ENCODE measurements at regions not wholly inside any gene's neighbourhood (a gene's known extent, or its start where the extent isn't known, plus 50 kb on each side); places are given as distances from the start of the nearest gene placed in this dataset.

DNA sequence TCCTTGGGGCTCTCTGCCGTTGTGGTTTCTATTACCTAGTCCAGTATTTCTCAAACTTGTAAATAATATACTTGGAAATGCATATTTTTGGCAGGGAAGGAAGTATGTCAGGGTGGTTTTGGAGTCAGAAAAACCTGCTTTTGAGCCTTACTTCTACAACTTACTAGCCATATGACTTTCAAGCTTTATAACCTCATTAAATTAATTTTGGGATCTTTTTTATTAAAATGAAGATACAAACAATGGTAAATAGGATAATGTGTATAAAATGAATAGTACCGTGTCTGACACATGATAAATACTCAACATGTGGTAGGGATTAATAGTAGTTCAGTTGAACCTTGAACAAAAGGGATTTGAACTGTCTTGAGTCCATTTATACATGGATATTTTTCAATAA, 406.3 kb downstream of the ATP23 start:
- no peak overlapping the region for H3K4me3 ChIP-seq (ENCODE audit: low read depth, low read length)
- no peak for DNase-seq (ENCODE audit: low read depth)
- TF ChIP-seq, protein P1, sequence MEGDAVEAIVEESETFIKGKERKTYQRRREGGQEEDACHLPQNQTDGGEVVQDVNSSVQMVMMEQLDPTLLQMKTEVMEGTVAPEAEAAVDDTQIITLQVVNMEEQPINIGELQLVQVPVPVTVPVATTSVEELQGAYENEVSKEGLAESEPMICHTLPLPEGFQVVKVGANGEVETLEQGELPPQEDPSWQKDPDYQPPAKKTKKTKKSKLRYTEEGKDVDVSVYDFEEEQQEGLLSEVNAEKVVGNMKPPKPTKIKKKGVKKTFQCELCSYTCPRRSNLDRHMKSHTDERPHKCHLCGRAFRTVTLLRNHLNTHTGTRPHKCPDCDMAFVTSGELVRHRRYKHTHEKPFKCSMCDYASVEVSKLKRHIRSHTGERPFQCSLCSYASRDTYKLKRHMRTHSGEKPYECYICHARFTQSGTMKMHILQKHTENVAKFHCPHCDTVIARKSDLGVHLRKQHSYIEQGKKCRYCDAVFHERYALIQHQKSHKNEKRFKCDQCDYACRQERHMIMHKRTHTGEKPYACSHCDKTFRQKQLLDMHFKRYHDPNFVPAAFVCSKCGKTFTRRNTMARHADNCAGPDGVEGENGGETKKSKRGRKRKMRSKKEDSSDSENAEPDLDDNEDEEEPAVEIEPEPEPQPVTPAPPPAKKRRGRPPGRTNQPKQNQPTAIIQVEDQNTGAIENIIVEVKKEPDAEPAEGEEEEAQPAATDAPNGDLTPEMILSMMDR (IDR thresholded peaks at IDR 0.05; ENCODE audit: control insufficient read depth, extremely low read depth, insufficient read depth) = no peak

DNA sequence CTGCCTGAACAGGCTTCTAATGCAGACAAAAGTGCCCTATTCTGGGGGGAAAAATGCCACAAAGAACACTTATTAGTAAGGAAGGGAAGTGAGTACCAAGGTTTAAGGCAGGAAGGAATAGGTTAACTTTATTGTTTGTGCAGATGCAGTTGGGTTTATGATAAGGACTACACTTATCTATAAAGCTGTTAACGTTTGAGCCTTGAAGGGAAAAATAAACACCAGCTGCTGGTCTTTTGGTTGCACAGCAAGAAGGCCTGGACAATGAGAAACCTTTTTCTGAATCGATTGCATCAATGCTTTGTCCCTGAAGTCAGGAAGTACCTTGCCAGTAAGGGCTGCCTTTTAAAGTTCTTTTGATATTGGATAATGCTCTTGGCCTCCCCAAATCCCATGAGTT, 407.8 kb downstream of the ATP23 start:
- DNase-seq (ENCODE audit: low read depth) = no peak
- no peak overlapping the region for H3K4me3 ChIP-seq (ENCODE audit: low read depth, low read length)
- TF ChIP-seq, protein P1 (IDR thresholded peaks at IDR 0.05; ENCODE audit: control insufficient read depth, extremely low read depth, insufficient read depth) = no peak

DNA sequence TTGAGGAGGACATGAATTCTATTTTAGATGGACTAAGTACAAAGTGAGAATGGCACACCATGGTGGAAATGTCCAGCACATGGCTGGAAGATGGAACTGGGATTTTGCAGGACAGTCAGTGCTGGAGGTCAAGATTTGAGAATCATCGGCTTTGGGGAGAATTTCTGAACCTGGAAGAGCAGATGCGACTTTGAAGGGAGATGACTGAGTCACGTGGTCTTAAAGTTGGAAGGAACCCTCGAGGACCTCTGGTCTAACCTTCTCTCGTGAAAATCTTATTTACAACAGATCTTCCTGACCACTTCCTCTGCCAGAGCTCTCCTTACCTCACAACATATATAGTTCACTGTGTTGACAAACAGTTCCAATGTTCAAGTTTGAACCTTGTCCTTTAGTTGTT, 415.4 kb downstream of the ATP23 start:
- no peak overlapping the region for H3K4me3 ChIP-seq (ENCODE audit: low read depth, low read length)
- DNase-seq (ENCODE audit: low read depth) = no peak
- TF ChIP-seq, protein P1 (IDR thresholded peaks at IDR 0.05; ENCODE audit: control insufficient read depth, extremely low read depth, insufficient read depth) = no peak

DNA sequence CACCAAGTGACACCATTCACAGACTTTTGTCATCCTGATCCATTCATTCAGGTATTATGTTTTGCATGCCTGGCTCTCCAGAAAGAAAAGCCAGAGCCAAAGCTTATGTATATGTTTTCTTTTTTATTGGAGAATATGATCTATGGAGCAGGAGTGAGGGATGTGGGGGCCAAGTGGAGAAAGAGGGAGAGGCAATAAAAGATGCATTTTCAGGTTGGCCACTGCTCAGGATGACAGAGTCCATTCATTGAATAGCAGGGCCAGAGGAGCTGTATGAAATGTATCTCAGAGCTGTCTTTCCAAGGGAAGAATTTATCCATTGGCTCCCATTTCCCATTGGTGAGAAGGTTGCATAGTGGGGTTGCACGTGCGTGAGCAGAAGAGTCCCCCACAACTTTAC, 416.1 kb downstream of the ATP23 start:
- DNase-seq (ENCODE audit: low read depth) = no peak
- H3K4me3 ChIP-seq (ENCODE audit: low read depth, low read length) = no peak overlapping the region
- TF ChIP-seq, protein P1 (IDR thresholded peaks at IDR 0.05; ENCODE audit: control insufficient read depth, extremely low read depth, insufficient read depth) = no peak

DNA sequence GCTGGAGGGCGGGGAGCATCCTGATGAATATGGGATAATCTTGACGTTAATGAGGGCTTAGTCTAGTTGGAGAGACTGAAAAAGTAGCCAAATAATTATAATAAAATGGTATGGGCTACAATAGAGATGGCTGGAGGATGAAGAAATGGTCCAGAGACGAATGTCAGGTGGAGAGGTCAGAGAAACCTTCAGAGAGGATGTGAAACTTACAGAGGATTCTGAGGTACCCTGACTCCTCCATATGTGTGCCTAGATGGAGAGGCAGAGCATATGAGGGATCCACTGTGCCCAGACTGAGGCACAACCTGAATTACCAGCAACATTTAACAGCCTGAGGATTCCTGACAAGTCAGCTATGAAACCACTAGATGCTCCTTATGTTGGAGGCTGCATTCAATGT, 417.0 kb downstream of the ATP23 start:
- no peak for DNase-seq (ENCODE audit: low read depth)
- no peak overlapping the region for H3K4me3 ChIP-seq (ENCODE audit: low read depth, low read length)
- TF ChIP-seq, protein P1 (IDR thresholded peaks at IDR 0.05; ENCODE audit: control insufficient read depth, extremely low read depth, insufficient read depth) = no peak

DNA sequence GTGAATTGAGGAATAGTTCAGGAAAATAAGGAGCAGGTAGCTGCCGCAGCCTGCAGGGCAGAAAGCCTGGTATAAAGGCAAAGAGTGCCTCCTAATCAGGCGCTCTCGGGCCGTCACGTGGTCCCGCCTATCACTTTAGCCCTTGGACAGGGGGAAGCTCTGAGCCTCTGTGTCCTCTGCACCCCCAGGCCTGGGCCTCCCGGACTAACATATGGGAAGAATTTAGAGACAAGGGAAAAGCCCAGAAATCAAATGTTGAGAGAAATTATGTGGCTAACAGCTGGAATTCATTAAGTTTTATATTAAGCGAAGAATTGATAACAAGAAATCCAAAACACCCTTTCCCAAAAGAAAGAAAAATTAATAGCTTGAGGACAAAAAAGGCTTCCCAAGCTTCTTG, 417.7 kb downstream of the ATP23 start:
- DNase-seq (ENCODE audit: low read depth) = no peak
- H3K4me3 ChIP-seq (ENCODE audit: low read depth, low read length) = no peak overlapping the region
- TF ChIP-seq, protein P1 (IDR thresholded peaks at IDR 0.05; ENCODE audit: control insufficient read depth, extremely low read depth, insufficient read depth) = no peak

DNA sequence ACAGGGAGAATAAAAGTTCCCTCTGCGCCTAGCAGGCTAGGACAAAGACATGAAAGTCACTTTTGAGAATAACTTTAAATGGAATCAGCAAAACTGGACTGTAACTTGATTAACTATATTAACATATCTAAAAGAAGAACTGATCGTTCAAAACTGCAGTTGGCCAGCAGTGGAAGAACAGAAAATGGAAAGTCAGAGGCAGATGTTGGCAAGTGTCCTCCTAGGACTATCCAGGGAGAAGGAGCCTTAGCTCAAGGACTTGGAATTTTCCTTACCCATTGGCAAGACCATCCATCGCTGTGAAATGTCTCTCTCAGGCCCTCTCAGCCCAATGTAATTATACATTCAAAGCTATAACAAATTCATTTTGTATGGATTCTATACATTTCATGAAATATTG, 419.7 kb downstream of the ATP23 start:
- DNase-seq (ENCODE audit: low read depth) = no peak
- TF ChIP-seq, protein P1 (IDR thresholded peaks at IDR 0.05; ENCODE audit: control insufficient read depth, extremely low read depth, insufficient read depth) = no peak
- no peak overlapping the region for H3K4me3 ChIP-seq (ENCODE audit: low read depth, low read length)
